GM12865 (cell line): ENCODE measurements at regions not wholly inside any gene's neighbourhood (a gene's known extent, or its start where the extent isn't known, plus 50 kb on each side); places are given as distances from the start of the nearest gene placed in this dataset.

Experiments used
- DNase-seq: peaks from one replicate; pipeline ENCODE4 v3.0.0; 2010; ENCODE audit warnings: low read depth
- H3K4me3 ChIP-seq: 2 replicates; pipeline ENCODE4 v1.5.1; 2011; ENCODE audit warnings: mild to moderate bottlenecking, low read depth, low read length, control low read depth
- TF ChIP-seq, protein P1 (sequence below): IDR thresholded peaks from 2 replicates; pipeline ENCODE4 v1.5.1; 2011; ENCODE audit warnings: low read length, control low read depth, low read depth, inconsistent platforms; ENCODE audit not compliant: insufficient read depth; ENCODE audit errors: missing control alignments

DNA sequence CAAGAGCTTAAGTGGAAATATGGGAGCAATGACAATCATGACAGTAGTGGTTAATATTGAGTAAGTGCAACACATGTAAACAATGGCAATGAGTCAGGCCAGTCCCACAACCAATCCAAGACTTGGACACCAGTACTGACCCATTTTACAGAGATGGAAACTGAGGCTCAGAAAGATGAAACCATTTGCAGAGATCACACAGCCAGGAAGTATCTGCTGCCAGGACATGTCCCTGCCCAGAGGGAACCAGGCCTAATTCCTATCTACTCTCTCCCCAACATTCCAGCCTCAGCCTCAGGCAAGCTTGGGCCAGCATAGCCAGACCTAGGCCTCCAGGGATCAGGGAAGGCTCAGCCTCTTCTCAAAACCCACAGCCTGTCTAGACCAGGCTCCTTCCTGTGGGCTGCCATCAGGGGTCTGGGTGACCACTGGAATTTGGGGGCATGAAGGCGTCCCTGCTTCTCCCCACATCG lies 395.1 kb downstream of the MN1 start:
- no peak overlapping the region for H3K4me3 ChIP-seq
- TF ChIP-seq, protein P1, sequence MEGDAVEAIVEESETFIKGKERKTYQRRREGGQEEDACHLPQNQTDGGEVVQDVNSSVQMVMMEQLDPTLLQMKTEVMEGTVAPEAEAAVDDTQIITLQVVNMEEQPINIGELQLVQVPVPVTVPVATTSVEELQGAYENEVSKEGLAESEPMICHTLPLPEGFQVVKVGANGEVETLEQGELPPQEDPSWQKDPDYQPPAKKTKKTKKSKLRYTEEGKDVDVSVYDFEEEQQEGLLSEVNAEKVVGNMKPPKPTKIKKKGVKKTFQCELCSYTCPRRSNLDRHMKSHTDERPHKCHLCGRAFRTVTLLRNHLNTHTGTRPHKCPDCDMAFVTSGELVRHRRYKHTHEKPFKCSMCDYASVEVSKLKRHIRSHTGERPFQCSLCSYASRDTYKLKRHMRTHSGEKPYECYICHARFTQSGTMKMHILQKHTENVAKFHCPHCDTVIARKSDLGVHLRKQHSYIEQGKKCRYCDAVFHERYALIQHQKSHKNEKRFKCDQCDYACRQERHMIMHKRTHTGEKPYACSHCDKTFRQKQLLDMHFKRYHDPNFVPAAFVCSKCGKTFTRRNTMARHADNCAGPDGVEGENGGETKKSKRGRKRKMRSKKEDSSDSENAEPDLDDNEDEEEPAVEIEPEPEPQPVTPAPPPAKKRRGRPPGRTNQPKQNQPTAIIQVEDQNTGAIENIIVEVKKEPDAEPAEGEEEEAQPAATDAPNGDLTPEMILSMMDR: no peak
- no peak for DNase-seq

DNA sequence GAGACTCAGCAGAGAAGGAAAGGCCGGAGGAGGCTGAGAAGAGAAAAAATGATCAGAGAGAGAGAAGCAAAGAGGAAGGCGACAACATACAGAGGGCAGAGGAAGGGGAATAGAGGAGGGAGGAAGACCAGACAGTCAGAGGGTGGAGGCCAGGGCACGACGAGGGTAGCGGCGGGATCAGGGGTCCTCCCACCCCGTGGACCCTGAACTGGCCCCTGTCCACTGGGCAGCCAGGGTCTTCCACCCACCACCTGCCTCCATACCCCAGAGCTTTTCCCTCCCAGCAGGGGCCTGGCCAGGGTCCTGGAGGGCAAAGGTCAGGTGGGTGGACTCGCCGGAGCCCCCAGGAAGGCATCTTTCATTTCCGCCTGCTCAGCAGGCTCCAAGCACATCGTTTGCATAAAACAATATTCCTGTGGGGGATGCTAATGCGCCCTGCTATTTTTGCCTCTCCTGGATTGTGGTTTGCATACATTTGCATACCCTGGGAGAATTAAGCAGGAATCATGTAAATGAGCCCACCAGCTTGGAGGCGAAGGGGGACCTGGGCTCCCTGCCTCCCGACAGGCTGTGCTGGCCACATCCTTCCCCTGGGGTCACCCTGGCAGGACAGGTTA lies 394.1 kb downstream of the MN1 start:
- TF ChIP-seq, protein P1: no peak
- no peak for DNase-seq
- no peak overlapping the region for H3K4me3 ChIP-seq

DNA sequence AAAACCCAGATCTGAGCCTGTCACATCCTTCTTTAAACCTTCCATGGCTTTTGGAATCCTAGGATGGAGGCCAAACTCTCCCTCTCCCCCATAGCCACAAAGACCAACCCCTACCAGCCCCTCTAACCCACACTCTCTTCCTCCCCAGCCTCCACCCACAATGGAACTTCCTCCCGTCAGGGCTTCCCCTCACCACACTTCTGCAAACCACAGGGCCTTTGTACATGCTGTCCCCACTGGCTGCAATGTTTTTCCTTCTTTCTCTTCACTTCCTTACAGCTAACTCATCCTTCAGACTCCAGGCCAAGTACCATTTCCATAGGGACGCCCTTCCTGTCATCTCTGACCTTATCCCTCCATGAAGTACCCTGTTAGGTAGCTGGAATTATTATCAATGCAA lies 393.5 kb downstream of the MN1 start:
- TF ChIP-seq, protein P1: no peak
- DNase-seq: no peak
- H3K4me3 ChIP-seq: no peak overlapping the region

DNA sequence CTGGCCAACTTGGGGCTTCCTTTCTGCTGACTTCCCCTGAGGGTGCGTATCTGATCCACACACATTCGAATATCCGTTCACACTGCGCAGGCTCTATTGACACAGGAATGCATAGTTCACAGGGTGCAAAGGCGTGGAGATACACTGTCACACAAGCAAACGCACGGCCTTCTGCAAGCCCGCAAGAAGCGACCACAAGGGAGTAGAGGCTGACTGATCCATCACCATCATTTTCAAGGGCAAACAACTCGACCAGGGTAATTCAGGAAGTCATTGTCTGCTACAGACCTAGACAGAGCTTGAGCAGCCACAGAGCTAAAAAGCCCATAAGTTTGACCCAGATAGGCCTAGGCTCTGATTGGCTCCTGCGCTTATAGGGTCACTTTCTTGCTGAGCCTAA lies 392.3 kb downstream of the MN1 start:
- TF ChIP-seq, protein P1: no peak
- no peak overlapping the region for H3K4me3 ChIP-seq
- no peak for DNase-seq

DNA sequence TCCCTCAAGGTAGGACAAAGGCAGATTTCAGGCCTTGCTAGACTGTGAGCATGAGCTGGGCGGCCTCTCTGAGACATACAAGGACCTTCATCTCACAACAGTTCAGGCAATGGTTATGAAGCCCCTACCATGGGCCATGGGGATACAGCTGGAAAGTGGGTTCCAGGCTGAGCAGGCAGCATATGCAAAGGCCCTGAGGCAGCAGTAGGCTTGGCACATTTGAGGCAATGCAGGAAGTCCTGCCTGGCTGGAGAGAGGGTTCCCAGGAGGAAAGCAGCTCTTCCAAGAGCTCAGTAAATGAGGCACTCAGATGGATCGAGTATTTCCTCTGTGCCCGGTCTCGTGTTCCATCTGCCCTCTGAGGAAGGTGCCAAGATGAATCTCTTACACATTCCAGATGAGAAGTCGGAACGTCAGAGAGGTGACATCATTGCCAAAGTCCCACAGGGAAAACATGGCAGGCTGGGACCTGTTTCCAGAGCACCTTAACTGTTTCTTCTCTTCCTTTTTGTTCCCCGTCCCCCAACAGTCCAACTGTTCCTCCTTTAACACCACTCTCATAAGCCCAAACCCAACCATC lies 388.6 kb downstream of the MN1 start:
- no peak for DNase-seq
- TF ChIP-seq, protein P1: no peak
- H3K4me3 ChIP-seq: no peak overlapping the region

DNA sequence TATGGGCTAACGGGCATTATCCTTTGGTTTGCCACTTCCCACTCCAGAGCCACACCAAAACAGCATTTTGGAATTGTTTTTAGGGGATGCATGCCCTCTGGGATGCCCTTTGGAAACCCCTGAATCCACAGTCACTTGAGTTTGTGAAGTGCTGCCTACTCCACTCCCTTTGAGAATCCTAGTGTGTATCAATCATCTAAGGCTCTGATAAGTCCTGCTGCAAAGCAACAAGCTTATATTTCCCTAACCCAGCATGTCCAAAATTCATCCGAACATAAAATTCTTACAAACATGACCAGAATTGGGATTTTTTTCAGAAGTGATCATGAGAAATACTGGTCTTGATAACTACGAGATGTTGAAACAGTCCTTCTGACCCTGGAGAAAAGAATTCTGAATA lies 387.9 kb downstream of the MN1 start:
- DNase-seq: no peak
- TF ChIP-seq, protein P1: no peak
- H3K4me3 ChIP-seq: no peak overlapping the region
